HG02798 (cell line): ENCODE measurements at regions not wholly inside any gene's neighbourhood (a gene's known extent, or its start where the extent isn't known, plus 50 kb on each side); places are given as distances from the start of the nearest gene placed in this dataset.
"Not testable (repeated sequence)": the region's sequence is repeated elsewhere in the genome, so short reads cannot be mapped to it uniquely, and the experiment has no call there.

Source experiments
- ATAC-seq: cut with Tn5 transposase; IDR thresholded peaks from one replicate; pipeline ENCODE4 v1.9.1; 2021; ENCODE audit warnings: mild to moderate bottlenecking; ENCODE audit not compliant: unreplicated experiment, poor library complexity

- ATAC-seq = no peak
Observed at GRCh38 chr6:67722861-67723261, 912.2 kb upstream of the ADGRB3 start.

- no peak for ATAC-seq
Observed at GRCh38 chr6:67717281-67717680, 917.8 kb upstream of the ADGRB3 start.

- no peak for ATAC-seq
Observed at GRCh38 chr6:67706388-67706787, 928.7 kb upstream of the ADGRB3 start.

- ATAC-seq = no peak
Observed at GRCh38 chr6:67698534-67698933, 936.5 kb upstream of the ADGRB3 start.

DNA sequence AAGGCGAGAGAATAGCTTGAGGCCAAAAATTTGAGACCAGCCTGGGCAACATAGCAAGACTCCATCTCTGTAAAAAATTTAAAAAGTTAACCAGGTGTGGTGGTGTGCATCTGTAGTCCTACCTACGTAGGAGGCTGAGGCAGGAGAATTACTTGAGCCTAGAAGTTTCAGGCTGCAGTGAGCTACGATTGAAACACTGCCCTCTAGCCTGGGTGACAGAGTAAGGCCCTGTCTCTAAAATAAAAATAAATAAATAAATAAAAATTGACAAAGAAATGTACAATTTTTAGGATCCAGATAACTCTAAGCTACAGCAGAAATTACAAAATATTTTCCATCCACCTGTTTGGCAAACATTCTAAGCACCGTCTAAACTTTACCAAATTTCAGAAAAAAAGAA, 941.0 kb upstream of the ADGRB3 start:
- no peak for ATAC-seq

DNA sequence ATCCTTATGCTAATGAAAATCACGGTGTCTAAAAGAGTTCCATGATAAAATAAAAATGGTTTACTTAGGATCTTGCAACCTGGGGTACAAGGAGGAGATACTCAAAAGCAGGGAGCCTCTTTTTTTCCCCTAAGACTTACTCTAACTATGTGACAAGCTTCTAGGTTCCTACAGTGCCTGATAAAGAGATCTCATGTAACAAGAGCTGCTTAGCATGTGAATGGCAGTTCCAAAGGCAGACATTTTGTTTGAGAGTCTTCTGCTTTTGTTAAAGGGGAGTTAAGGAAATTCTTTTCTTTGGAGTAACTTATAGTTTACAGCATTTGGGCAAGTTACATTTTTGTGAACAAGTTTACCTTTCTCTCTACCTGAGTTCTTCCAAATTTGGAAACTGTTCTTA, 945.8 kb upstream of the ADGRB3 start:
- no peak for ATAC-seq

DNA sequence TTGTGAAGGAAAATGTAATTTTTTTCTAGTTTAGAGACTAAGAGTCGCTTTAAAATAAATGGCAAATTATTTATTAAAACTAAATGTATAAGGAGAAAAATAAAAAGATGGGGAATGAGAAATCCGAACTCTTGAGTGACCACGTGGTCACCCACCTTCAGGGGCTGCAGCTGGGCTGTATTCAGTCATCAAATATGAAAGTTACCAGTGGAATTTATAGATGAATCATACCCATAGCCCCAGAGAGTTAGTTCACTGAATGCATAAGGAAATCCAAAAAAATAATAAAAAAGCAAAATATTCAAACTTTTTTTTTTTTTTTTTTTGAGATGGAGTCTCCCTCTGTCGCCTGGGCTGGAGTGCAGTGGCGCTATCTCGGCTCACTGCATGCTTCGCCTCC, 947.7 kb upstream of the ADGRB3 start:
- ATAC-seq = no peak

- ATAC-seq = not testable (repeated sequence)
Observed at GRCh38 chr6:67686225-67686624, 948.9 kb upstream of the ADGRB3 start.

DNA sequence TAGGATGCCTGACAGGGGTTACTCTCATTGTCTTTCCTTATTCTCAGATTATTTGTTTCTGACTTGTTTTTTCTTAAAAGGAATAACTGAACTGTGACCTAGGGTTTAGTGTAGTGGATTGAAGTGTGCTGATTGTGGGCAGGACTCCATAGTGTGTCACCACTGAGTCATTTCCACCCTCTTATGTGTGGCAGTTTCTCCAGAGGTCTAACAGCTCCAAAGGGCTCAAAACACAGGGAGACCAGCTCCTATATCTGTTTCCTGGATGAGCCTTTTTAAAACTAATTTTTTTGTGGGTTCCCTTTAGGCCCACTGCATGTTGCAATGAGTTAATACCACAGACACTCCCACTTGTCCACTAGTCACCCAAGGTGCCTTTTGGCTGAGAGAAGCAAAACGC, 951.1 kb upstream of the ADGRB3 start:
- ATAC-seq = no peak

GRCh38 chr6:67680297-67680932, 954.7 kb upstream of the ADGRB3 start:
- no peak for ATAC-seq

- ATAC-seq = no peak
Observed at GRCh38 chr6:67679566-67680296, 955.4 kb upstream of the ADGRB3 start.

DNA sequence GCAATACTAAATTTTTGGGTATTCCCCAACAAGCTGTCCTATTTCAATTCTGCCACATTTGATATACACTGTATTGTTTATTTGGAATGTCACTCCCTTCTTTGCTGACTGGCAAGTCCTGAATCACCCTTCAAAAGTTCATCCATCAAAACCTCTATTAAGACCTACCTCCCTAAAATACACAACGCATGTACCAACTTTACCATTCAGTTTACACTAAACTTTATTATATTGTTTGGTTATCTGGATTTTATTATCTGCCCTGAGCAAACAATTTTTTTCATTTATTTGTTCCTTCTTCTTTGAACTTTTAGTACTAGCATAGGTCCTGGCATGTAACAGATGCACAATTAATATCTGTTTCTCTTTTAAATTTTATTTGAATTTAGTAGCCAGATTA, 958.2 kb upstream of the ADGRB3 start:
- ATAC-seq = no peak

GRCh38 chr6:67667637-67668422, 967.3 kb upstream of the ADGRB3 start:
- no peak for ATAC-seq

DNA sequence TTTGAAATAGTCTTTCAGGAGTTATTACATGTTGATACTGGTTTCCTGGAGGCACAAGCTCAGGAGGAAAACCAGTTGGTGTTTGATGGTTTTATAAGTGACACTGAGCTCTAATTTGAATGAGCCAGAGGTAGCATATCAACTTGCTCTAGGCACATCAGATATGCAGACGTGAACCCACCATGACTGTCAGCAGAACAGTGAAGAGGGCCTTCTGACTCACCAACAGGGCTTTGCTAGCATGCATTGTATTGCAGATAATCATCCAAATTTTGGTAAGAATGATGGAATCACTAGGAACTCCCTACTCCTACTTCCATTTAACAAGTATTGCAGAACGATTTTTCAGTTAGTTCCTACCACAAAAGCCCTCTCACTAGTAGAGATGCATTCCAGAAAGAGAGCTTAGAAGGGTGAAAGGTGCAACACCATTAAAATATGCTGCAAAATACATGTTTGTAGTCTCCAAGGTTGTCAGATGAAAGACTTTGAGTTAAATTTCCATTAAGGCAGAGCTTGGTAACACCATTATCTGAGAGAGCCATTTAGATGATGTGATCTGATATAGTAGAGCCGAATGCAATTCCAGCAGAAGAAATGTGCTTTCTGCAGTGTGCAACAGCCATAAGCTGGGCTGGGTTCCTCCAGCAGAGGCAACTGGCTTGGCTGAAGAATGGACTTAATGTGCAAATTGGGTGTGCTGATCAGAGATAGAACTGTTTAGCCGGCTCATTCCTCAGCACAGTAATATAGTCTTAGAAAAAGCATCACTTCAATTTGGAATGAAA, 968.7 kb upstream of the ADGRB3 start:
- no peak for ATAC-seq

GRCh38 chr6:67664942-67665341, 970.1 kb upstream of the ADGRB3 start:
- no peak for ATAC-seq

DNA sequence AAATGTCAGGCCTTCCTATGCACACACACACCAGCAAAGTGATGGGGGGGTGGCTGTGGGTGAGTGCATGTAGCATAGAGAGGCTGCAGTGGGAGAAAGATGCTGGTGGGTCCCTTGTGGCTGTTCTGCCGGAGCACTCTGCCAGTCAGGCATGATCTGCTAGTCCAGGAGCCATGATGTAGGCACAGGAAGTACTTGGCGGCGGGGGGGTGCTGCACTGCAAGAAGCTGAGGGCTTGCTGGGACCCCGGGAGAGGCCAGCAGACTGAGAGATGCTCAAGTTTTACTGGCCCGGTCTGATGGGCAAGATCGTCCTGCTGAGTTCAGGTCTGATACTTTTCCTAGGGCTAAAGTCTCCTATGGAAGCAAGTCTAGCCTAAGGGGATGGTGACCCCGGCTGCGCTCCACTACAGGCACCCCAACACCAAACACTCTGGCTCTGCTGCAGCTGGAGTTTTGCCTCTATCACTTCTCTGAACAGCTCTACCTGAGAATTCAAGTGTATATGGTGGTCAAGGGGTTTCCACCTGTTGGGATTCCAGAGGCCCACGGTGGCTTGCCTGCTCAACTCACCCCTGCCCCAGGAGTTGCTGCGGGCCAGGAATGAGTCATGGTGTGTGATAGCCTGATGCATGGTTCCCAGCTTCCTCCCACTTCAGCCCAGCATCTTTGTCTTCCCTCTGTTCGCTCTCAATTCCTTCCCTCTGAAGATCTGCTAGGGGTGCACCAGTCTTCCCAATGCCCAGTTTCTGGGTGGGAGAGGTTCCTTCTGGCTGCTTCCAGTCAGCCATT, 971.8 kb upstream of the ADGRB3 start:
- ATAC-seq = no peak

DNA sequence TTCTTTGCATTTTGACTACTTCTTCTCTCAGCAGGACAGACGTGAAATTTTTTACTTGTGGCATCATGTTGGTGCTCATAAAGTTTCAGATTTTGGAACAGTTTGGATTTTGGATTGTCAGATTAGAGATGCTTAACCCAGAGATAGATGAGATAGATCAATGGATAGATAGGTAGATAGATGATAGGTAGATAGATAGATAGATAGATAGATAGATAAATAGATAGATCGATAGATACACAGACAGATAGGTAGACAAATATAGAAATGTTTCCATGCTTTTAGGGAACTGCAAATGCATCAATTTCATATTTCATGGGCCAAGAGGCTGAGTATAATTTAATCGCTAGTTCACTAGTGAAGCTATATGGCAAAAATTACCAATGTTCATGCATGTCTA, 981.5 kb upstream of the ADGRB3 start:
- ATAC-seq = no peak

DNA sequence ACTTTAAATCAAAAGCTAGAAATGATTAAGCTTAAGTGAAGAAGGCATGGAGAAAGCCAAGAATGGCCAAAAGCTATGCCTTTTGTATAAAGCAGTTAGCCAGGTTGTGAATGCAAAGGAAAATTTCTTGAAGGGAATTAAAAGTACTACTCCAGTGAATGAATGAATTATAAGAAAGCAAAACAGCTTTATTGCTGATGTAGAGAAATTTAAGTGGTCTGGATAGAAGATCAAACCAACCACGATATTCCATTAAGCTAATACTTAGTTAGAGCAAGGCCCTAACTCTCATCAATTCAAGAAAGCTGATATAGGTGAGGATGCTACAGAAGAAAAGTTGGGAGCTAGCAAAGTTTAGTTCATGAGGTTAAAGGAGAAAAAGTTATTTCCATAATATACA, 988.5 kb upstream of the ADGRB3 start:
- ATAC-seq = no peak

- no peak for ATAC-seq
Observed at GRCh38 chr6:67643281-67643680, 991.8 kb upstream of the ADGRB3 start.

DNA sequence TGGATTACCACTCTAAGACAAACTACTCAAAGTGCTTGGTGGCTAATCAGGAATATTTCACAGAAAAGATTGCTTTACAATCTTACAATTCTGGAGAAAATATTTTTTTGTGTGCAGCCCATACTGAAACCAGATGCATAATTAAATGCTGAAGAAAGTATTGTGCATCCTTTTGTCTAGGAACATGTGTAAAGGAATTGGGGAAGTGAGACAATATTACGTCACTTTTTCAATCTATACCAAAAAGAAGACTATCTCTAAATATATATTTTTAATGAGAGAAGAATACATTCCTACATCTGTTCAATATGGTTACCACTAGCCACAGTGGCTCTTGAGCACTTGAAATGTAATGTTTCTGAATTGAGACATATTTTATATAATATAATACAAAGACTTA, 992.5 kb upstream of the ADGRB3 start:
- ATAC-seq = no peak
